ENCODE measurements at regions not wholly inside any gene's neighbourhood (a gene's known extent, or its start where the extent isn't known, plus 50 kb on each side); places are given as distances from the start of the nearest gene placed in this dataset.

DNA sequence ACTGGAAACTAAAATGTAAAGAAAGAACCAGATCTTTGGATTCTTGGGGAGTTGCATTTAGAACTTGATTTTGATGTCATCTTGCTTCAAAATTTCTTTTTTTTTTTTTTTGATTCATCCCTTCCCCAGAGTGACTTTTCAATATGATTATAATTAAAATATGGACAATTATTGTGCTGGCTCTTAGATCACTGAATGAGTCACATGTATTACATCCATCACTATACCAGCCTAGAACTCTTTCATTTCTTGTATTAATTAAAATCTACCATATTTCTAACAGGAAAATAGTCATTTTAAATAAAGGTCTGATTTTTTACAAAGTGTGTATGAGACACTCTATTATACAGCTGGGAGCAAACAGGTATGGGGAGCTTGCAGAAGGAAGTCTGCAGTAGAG is 269.5 kb upstream of the AKR1E2 start:
- no peak overlapping the region for H3K27ac ChIP-seq (ENCODE audit: low read length)
- no peak overlapping the region for H3K4me3 ChIP-seq (ENCODE audit: low read depth in 2 of 2, low read length in 2 of 2)
- ATAC-seq (no peak), DNase-seq (ENCODE audit: low read depth, low spot score) (no peak)
- ChIA-PET POLR2A (no interaction called here), CTCF (no interaction called here)
- intact Hi-C loops (cut with micrococcal nuclease; ENCODE audit: unreplicated experiment): no loop called here
- TF ChIP-seq, protein P1, sequence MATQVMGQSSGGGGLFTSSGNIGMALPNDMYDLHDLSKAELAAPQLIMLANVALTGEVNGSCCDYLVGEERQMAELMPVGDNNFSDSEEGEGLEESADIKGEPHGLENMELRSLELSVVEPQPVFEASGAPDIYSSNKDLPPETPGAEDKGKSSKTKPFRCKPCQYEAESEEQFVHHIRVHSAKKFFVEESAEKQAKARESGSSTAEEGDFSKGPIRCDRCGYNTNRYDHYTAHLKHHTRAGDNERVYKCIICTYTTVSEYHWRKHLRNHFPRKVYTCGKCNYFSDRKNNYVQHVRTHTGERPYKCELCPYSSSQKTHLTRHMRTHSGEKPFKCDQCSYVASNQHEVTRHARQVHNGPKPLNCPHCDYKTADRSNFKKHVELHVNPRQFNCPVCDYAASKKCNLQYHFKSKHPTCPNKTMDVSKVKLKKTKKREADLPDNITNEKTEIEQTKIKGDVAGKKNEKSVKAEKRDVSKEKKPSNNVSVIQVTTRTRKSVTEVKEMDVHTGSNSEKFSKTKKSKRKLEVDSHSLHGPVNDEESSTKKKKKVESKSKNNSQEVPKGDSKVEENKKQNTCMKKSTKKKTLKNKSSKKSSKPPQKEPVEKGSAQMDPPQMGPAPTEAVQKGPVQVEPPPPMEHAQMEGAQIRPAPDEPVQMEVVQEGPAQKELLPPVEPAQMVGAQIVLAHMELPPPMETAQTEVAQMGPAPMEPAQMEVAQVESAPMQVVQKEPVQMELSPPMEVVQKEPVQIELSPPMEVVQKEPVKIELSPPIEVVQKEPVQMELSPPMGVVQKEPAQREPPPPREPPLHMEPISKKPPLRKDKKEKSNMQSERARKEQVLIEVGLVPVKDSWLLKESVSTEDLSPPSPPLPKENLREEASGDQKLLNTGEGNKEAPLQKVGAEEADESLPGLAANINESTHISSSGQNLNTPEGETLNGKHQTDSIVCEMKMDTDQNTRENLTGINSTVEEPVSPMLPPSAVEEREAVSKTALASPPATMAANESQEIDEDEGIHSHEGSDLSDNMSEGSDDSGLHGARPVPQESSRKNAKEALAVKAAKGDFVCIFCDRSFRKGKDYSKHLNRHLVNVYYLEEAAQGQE (IDR thresholded peaks at IDR 0.05; ENCODE audit: insufficient read depth in 1 of 2, low read depth in 2 of 2, low read length in 1 of 2): no peak
- TF ChIP-seq, protein P2, sequence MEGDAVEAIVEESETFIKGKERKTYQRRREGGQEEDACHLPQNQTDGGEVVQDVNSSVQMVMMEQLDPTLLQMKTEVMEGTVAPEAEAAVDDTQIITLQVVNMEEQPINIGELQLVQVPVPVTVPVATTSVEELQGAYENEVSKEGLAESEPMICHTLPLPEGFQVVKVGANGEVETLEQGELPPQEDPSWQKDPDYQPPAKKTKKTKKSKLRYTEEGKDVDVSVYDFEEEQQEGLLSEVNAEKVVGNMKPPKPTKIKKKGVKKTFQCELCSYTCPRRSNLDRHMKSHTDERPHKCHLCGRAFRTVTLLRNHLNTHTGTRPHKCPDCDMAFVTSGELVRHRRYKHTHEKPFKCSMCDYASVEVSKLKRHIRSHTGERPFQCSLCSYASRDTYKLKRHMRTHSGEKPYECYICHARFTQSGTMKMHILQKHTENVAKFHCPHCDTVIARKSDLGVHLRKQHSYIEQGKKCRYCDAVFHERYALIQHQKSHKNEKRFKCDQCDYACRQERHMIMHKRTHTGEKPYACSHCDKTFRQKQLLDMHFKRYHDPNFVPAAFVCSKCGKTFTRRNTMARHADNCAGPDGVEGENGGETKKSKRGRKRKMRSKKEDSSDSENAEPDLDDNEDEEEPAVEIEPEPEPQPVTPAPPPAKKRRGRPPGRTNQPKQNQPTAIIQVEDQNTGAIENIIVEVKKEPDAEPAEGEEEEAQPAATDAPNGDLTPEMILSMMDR (IDR thresholded peaks at IDR 0.05): no peak
- no peak for TF ChIP-seq SIN3A (IDR thresholded peaks at IDR 0.05; ENCODE audit: borderline replicate concordance, insufficient read depth, low read depth, low read length)
- TF ChIP-seq TCF7L2 (IDR thresholded peaks at IDR 0.05; ENCODE audit: low read depth, low read length): no peak
- TF ChIP-seq POLR2AphosphoS5 (IDR thresholded peaks at IDR 0.05; ENCODE audit: low read depth, low read length): no peak
- BruUV-seq (replicated peaks): no TSS peak
- in situ Hi-C loops (cut with HindIII; ENCODE audit: low pct_unique_long_range_greater_than_20kb, low sequenced_read_pairs): no loop called here
- H3K27me3 ChIP-seq (ENCODE audit: control insufficient read depth, insufficient read depth, low read length): no peaks in the 10 kb centered on the region
- H3K4me1 ChIP-seq (ENCODE audit: control insufficient read depth, insufficient read depth, low read length): no peaks in the 10 kb centered on the region
- H3K36me3 ChIP-seq (ENCODE audit: control insufficient read depth, insufficient read depth, low read length): no peaks in the 10 kb centered on the region
- H3K9me3 ChIP-seq (ENCODE audit: control insufficient read depth, insufficient read depth, low read depth, low read length): peaks cover 11% of the 10 kb centered on the region; the same call in 1 of the 2 replicates

DNA sequence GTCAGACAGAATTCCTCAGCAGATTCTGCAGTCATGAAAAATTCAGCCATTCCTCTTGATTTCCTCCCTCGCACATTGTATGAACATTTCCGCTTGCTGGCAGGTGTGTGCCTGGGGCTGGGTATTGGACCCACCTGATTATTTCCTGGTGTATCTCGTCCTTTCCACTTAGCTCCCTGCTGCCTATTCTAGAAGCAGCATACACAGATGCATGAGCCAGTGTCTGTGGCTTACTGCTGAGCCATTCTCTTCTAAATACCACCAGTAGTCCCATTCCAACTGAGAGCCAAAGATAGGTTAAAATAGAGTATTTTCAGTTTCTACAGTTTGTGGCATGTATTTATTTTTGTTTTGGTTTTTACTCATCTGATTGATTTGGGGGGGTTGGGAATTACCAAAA is 270.1 kb upstream of the AKR1E2 start:
- ChIA-PET CTCF (no interaction called here), POLR2A (no interaction called here)
- no peaks in the 10 kb centered on the region for H3K36me3 ChIP-seq (ENCODE audit: control insufficient read depth, insufficient read depth, low read length)
- in situ Hi-C loops (cut with HindIII; ENCODE audit: low pct_unique_long_range_greater_than_20kb, low sequenced_read_pairs) (no loop called here), intact Hi-C loops (cut with micrococcal nuclease; ENCODE audit: unreplicated experiment) (no loop called here)
- H3K4me3 ChIP-seq (ENCODE audit: low read depth in 2 of 2, low read length in 2 of 2): no peak overlapping the region
- no TSS peak for BruUV-seq (replicated peaks)
- peaks cover 11% of the 10 kb centered on the region; the same call in 1 of the 2 replicates for H3K9me3 ChIP-seq (ENCODE audit: control insufficient read depth, insufficient read depth, low read depth, low read length)
- H3K4me1 ChIP-seq (ENCODE audit: control insufficient read depth, insufficient read depth, low read length): no peaks in the 10 kb centered on the region
- ATAC-seq (no peak), DNase-seq (ENCODE audit: low read depth, low spot score) (no peak)
- no peaks in the 10 kb centered on the region for H3K27me3 ChIP-seq (ENCODE audit: control insufficient read depth, insufficient read depth, low read length)
- peak overlapping the region; percentile 23; the same call in 1 of the 2 replicates for H3K27ac ChIP-seq (ENCODE audit: low read length)
- TF ChIP-seq TCF7L2 (IDR thresholded peaks at IDR 0.05; ENCODE audit: low read depth, low read length) (no peak), POLR2AphosphoS5 (IDR thresholded peaks at IDR 0.05; ENCODE audit: low read depth, low read length) (no peak), SIN3A (IDR thresholded peaks at IDR 0.05; ENCODE audit: borderline replicate concordance, insufficient read depth, low read depth, low read length) (no peak)
- TF ChIP-seq, protein P1 (IDR thresholded peaks at IDR 0.05; ENCODE audit: insufficient read depth in 1 of 2, low read depth in 2 of 2, low read length in 1 of 2): no peak
- TF ChIP-seq, protein P2 (IDR thresholded peaks at IDR 0.05): no peak

Measured in Panc1 (cell line).